SIG-M5 treated with dmso at 0.1 percent for 504 hours (cell line): ENCODE measurements at regions not wholly inside any gene's neighbourhood (a gene's known extent, or its start where the extent isn't known, plus 50 kb on each side); places are given as distances from the start of the nearest gene placed in this dataset.

Source experiments
- DNase-seq: peaks from one replicate; lab custom pipeline; 2025; ENCODE audit not compliant: unreplicated experiment; lab: John Stamatoyannopoulos, UW

- DNase-seq, result no peak
These were observed 61.5 kb upstream of the WLS start for GRCh38 chr1:68293609-68294366.

GRCh38 chr1:68293122-68293521 lies 60.8 kb upstream of the WLS start:
- DNase-seq, result no peak

- DNase-seq, result no peak
These were observed 59.5 kb upstream of the WLS start for GRCh38 chr1:68291688-68292384.

- no peak for DNase-seq
These were observed 54.9 kb upstream of the WLS start for GRCh38 chr1:68287241-68287640.

- no peak for DNase-seq
These were observed 52.7 kb upstream of the WLS start for GRCh38 chr1:68285046-68285445.

- no peak for DNase-seq
These were observed 49.8 kb upstream of the WLS start for GRCh38 chr1:68281946-68282615.
